HepG2 (cell line): ENCODE measurements at regions not wholly inside any gene's neighbourhood (a gene's known extent, or its start where the extent isn't known, plus 50 kb on each side); places are given as distances from the start of the nearest gene placed in this dataset.

Experiments used
- ATAC-seq: fragments of 200-7000 bp; cut with Tn5 transposase; 3 replicates; pipeline ENCODE4 v1.9.1; 2020; ENCODE audit warnings: mild to moderate bottlenecking, moderate library complexity
- BruUV-seq: library from RNA; stranded (reverse); fragments of 400-500 nt; replicated peaks from 2 replicates; lab custom pipeline; 2021; lab: Mats Ljungman, UMichigan
- CTCF ChIA-PET: fragments of 300-600 bp; formaldehyde crosslinking; extraction: SDS; loops from one replicate; lab custom pipeline; 2021; ENCODE audit warnings: low total read pairs, inconsistent platforms, low intra/inter-chr PET ratio; lab: Yijun Ruan, JAX
- POLR2A ChIA-PET: fragments of 350-600 bp; sonication (Branson Sonifier 250); formaldehyde crosslinking; loops from one replicate; lab custom pipeline; 2020; ENCODE audit warnings: antibody characterized with exemption, inconsistent platforms; lab: Yijun Ruan, JAX
- DNase-seq: peaks from one replicate; pipeline ENCODE4 v3.0.0-alpha.2; 2015; ENCODE audit warnings: low spot score
- FAIRE-seq: peaks from 3 replicates; lab custom pipeline; 2011; peaks lifted over from hg19 to GRCh38; lab: Jason Lieb, UNC
- H2AFZ ChIP-seq: one replicate; pipeline ENCODE4 v1.6.1; 2011; ENCODE audit warnings: low read length, inconsistent platforms
- H3K27ac ChIP-seq: fragments of 300-600 bp; 3 replicates; pipeline ENCODE4 v1.8.0; 2011; ENCODE audit warnings: mixed run types, mild to moderate bottlenecking, mixed read lengths, low read length, inconsistent platforms; ENCODE audit not compliant: insufficient read depth; ENCODE audit errors: extremely low read length
- H3K27me3 ChIP-seq, 2 experiments: fragments of 200-600 bp in 1 of 2; 2 replicates in 1 of 2; 3 replicates in 1 of 2; pipeline versions ENCODE4 v1.6.0 to v1.8.0; 2011; ENCODE audit warnings: low read length in 2 of 2, mild to moderate bottlenecking in 2 of 2, moderate library complexity in 2 of 2, inconsistent platforms in 1 of 2; ENCODE audit not compliant: insufficient read depth in 2 of 2, control insufficient read depth in 1 of 2
- H3K36me3 ChIP-seq, 2 experiments: fragments of 200-600 bp in 1 of 2; replicated peaks in 1 of 2; 2 replicates in 1 of 2; 3 replicates in 1 of 2; pipeline versions ENCODE4 v1.5.1 to v1.8.0; 2011; ENCODE audit warnings: low read length in 2 of 2, inconsistent platforms in 1 of 2; ENCODE audit not compliant: insufficient read depth in 2 of 2, control insufficient read depth in 1 of 2
- H3K4me1 ChIP-seq: 2 replicates; pipeline ENCODE4 v1.5.1; 2012; ENCODE audit warnings: low read length, inconsistent platforms; ENCODE audit not compliant: insufficient read depth
- H3K4me2 ChIP-seq: 2 replicates; pipeline ENCODE4 v1.6.0; 2011; ENCODE audit warnings: low read depth, low read length, inconsistent platforms
- H3K4me3 ChIP-seq, 3 experiments: fragments of 200-600 bp in 1 of 3; sonication (generic), shearing (Covaris generic) in 1 of 3; replicated peaks in 1 of 3; 2 replicates each; pipeline ENCODE4 v1.5.1; 2011 to 2016; ENCODE audit warnings: low read length in 3 of 3, inconsistent platforms in 2 of 3, low read depth in 2 of 3, mild to moderate bottlenecking in 2 of 3, control low read depth in 1 of 3, mixed read lengths in 1 of 3; ENCODE audit not compliant: insufficient read depth in 1 of 3
- H3K79me2 ChIP-seq: one replicate; pipeline ENCODE4 v1.6.1; 2011; ENCODE audit warnings: low read length, inconsistent platforms; ENCODE audit not compliant: insufficient read depth
- H3K9ac ChIP-seq: 2 replicates; pipeline ENCODE4 v1.6.0; 2011; ENCODE audit warnings: mild to moderate bottlenecking, low read depth, low read length, inconsistent platforms; ENCODE audit not compliant: insufficient read depth
- H3K9me3 ChIP-seq: 2 replicates; pipeline ENCODE4 v1.5.1; 2012; ENCODE audit warnings: mild to moderate bottlenecking, low read length
- H4K20me1 ChIP-seq: 2 replicates; pipeline ENCODE4 v1.6.0; 2011; ENCODE audit warnings: inconsistent platforms, mild to moderate bottlenecking, low read length, moderate library complexity; ENCODE audit not compliant: insufficient read depth
- HIVEP1 ChIP-seq: sonication (generic); formaldehyde crosslinking; IDR thresholded peaks from 2 replicates; pipeline ENCODE4 v1.4.0; 2020; ENCODE audit warnings: mild to moderate bottlenecking, missing genetic modification reagents
- NCOR1 ChIP-seq: fragments of 200-600 bp; sonication (generic); IDR thresholded peaks from 2 replicates; pipeline ENCODE4 v1.7.0; 2017; ENCODE audit warnings: antibody characterized with exemption, low read length, borderline replicate concordance
- RELA ChIP-seq: sonication (generic); formaldehyde crosslinking; IDR thresholded peaks from 2 replicates; pipeline ENCODE4 v1.4.0; 2020; ENCODE audit warnings: missing genetic modification reagents
- SRSF9 ChIP-seq: fragments of 200-400 bp; formaldehyde crosslinking; IDR thresholded peaks from 2 replicates; pipeline ENCODE4 v1.6.1; 2018; ENCODE audit warnings: borderline replicate concordance, mild to moderate bottlenecking, low read depth, low read length; ENCODE audit not compliant: insufficient read depth, poor library complexity, severe bottlenecking
- ZBTB7A ChIP-seq: sonication (generic); formaldehyde crosslinking; IDR thresholded peaks from 2 replicates; pipeline ENCODE4 v1.8.0; 2022; ENCODE audit warnings: mild to moderate bottlenecking, missing genetic modification reagents
- ZNF180 ChIP-seq: sonication (generic); formaldehyde crosslinking; IDR thresholded peaks from 2 replicates; pipeline ENCODE4 v1.4.0; 2020; ENCODE audit warnings: low read depth, missing genetic modification reagents, borderline replicate concordance
- ZNF510 ChIP-seq: sonication (generic); formaldehyde crosslinking; IDR thresholded peaks from 2 replicates; pipeline ENCODE4 v1.4.0; 2020; ENCODE audit warnings: low read depth, mild to moderate bottlenecking, missing genetic modification reagents
- WGBS: methylation state at CpG from one replicate; pipeline ENCODE4 v1.1.6; 2017; ENCODE audit warnings: low lambda C conversion rate; 5-methylcytosine and 5-hydroxymethylcytosine counted together
- in situ Hi-C: cut with HindIII; loops from 2 replicates; pipeline ENCODE4 v1.10.0; 2017; ENCODE audit warnings: low pct_unique_long_range_greater_than_20kb; ENCODE audit not compliant: extremely low pct_ligation_motif_present
- intact Hi-C: fragments of 100-400 bp; cut with micrococcal nuclease; formaldehyde crosslinking; loops from one replicate; pipeline ENCODE4 v1.10.0; 2022; ENCODE audit not compliant: unreplicated experiment
- TF ChIP-seq, protein P1 (sequence below): sonication (generic); formaldehyde crosslinking; IDR thresholded peaks from 2 replicates; pipeline ENCODE4 v1.5.1; 2020; ENCODE audit warnings: mild to moderate bottlenecking, missing genetic modification reagents, moderate library complexity
- TF ChIP-seq, protein P2 (sequence below): fragments of 450-650 bp; IDR thresholded peaks from 2 replicates; pipeline ENCODE4 v1.6.1; 2017; ENCODE audit warnings: mild to moderate bottlenecking
- TF ChIP-seq, protein P3 (sequence below), 2 experiments: fragments of 450-650 bp in 1 of 2; sonication (generic) in 1 of 2; formaldehyde crosslinking in 1 of 2; IDR thresholded peaks; 2 replicates each; pipeline versions ENCODE4 v1.6.1 to v1.8.0; 2016 to 2022; ENCODE audit warnings: antibody characterized with exemption in 1 of 2, mild to moderate bottlenecking in 1 of 2, missing genetic modification reagents in 1 of 2

DNA sequence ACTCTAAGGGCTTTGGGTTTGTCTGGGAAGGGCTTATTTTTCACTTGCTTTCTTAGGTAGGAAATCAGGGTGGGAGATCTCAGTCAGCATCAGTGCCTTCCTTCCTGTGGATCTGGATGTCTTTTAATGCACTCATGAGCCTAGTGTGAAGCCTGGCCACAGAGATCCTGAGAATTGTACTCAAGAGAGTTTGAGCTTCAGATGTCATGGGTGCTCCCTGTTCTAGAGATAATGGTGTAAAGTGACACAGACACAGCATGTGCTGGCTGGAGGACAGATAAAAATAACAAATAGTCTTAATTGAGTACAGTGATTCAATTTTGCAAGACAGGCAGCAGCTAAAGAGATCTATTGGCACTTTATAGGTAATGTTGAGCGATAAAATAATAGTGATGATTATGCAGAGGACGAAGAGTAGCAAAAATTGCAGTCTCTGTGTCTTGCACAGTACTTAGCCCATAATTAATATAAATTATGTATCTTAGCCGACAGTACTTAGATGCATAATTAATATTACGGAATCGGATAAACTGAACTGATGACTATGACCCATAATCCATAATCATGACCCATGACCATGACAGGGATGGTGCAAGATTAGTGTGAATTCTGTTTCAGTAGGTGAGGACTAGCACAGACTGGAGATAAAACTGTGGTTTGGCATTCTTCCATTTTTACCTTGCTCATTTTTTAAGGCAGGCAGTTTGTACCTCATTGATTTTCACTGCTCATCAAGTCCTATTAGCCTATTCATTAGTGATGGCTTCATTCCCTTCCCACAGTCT lies 408.7 kb upstream of the PIK3R1 start:
- Histone ChIP-seq H3K27me3 (no peaks in the 10 kb centered on the region), H3K4me1 (no peaks in the 10 kb centered on the region), H2AFZ (no peak overlapping the region), H3K9me3 (no peaks in the 10 kb centered on the region), H3K79me2 (no peaks in the 10 kb centered on the region), H3K36me3 (no peaks in the 10 kb centered on the region), H3K27ac (no peak overlapping the region), H3K4me2 (no peak overlapping the region), H4K20me1 (no peaks in the 10 kb centered on the region), H3K4me3 (no peak overlapping the region), H3K9ac (no peak overlapping the region)
- FAIRE-seq (no peak), ATAC-seq (no peak), DNase-seq (no peak)
- BruUV-seq: no TSS peak
- 95% methylated on average over 5 of the region's 5 CpGs for whole genome bisulfite sequencing
- ChIA-PET POLR2A (no interaction called here), CTCF (no interaction called here)
- in situ Hi-C loops: no loop called here
- intact Hi-C loops: no loop called here
- TF ChIP-seq, protein P1, sequence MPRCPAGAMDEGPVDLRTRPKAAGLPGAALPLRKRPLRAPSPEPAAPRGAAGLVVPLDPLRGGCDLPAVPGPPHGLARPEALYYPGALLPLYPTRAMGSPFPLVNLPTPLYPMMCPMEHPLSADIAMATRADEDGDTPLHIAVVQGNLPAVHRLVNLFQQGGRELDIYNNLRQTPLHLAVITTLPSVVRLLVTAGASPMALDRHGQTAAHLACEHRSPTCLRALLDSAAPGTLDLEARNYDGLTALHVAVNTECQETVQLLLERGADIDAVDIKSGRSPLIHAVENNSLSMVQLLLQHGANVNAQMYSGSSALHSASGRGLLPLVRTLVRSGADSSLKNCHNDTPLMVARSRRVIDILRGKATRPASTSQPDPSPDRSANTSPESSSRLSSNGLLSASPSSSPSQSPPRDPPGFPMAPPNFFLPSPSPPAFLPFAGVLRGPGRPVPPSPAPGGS (CRISPR knock-in tag): no peak
- no peak for TF ChIP-seq RELA (CRISPR knock-in tag)
- TF ChIP-seq, protein P2, sequence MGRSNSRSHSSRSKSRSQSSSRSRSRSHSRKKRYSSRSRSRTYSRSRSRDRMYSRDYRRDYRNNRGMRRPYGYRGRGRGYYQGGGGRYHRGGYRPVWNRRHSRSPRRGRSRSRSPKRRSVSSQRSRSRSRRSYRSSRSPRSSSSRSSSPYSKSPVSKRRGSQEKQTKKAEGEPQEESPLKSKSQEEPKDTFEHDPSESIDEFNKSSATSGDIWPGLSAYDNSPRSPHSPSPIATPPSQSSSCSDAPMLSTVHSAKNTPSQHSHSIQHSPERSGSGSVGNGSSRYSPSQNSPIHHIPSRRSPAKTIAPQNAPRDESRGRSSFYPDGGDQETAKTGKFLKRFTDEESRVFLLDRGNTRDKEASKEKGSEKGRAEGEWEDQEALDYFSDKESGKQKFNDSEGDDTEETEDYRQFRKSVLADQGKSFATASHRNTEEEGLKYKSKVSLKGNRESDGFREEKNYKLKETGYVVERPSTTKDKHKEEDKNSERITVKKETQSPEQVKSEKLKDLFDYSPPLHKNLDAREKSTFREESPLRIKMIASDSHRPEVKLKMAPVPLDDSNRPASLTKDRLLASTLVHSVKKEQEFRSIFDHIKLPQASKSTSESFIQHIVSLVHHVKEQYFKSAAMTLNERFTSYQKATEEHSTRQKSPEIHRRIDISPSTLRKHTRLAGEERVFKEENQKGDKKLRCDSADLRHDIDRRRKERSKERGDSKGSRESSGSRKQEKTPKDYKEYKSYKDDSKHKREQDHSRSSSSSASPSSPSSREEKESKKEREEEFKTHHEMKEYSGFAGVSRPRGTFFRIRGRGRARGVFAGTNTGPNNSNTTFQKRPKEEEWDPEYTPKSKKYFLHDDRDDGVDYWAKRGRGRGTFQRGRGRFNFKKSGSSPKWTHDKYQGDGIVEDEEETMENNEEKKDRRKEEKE: no peak
- TF ChIP-seq SRSF9: no peak
- TF ChIP-seq NCOR1: no peak
- TF ChIP-seq ZBTB7A (CRISPR knock-in tag): no peak
- no peak for TF ChIP-seq ZNF180 (CRISPR knock-in tag)
- TF ChIP-seq, protein P3, sequence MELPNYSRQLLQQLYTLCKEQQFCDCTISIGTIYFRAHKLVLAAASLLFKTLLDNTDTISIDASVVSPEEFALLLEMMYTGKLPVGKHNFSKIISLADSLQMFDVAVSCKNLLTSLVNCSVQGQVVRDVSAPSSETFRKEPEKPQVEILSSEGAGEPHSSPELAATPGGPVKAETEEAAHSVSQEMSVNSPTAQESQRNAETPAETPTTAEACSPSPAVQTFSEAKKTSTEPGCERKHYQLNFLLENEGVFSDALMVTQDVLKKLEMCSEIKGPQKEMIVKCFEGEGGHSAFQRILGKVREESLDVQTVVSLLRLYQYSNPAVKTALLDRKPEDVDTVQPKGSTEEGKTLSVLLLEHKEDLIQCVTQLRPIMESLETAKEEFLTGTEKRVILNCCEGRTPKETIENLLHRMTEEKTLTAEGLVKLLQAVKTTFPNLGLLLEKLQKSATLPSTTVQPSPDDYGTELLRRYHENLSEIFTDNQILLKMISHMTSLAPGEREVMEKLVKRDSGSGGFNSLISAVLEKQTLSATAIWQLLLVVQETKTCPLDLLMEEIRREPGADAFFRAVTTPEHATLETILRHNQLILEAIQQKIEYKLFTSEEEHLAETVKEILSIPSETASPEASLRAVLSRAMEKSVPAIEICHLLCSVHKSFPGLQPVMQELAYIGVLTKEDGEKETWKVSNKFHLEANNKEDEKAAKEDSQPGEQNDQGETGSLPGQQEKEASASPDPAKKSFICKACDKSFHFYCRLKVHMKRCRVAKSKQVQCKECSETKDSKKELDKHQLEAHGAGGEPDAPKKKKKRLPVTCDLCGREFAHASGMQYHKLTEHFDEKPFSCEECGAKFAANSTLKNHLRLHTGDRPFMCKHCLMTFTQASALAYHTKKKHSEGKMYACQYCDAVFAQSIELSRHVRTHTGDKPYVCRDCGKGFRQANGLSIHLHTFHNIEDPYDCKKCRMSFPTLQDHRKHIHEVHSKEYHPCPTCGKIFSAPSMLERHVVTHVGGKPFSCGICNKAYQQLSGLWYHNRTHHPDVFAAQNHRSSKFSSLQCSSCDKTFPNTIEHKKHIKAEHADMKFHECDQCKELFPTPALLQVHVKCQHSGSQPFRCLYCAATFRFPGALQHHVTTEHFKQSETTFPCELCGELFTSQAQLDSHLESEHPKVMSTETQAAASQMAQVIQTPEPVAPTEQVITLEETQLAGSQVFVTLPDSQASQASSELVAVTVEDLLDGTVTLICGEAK (IDR thresholded peaks at IDR 0.05): no peak
- TF ChIP-seq, protein P3 (CRISPR knock-in tag; IDR thresholded peaks at IDR 0.05): no peak
- no peak for TF ChIP-seq HIVEP1 (CRISPR knock-in tag)
- no peak for TF ChIP-seq ZNF510 (CRISPR knock-in tag)
